ENCODE measurements at regions not wholly inside any gene's neighbourhood (a gene's known extent, or its start where the extent isn't known, plus 50 kb on each side); places are given as distances from the start of the nearest gene placed in this dataset.

- in situ Hi-C loops (cut with MboI; ENCODE audit: low pct_ligation_motif_present in 1 of 4, low pct_unique_long_range_greater_than_20kb in 1 of 4, low sequenced_read_pairs in 3 of 4): no loop called here
- DNase-seq: no peak
Measured at GRCh38 chr9:89864257-89864656, 259.4 kb downstream of the GADD45G start.

DNA sequence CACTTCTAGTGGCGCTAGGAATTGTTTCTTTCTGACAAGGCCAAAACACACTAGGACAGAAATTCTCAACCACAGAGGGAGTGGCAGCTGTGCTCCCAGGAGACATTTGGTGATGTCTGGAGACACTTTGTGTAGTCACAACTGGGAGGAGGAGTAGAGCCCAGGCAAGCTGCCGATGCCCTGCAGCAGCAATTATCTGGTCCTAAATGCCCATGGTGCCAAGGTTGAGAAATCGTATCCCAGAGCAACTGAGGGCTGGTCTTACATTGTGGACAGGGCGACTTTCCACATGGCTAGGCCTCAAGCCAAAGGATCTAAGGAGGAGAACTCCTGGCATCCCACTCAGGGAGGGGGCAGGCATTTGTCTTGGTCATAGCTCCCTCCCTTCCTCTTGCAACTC lies 259.9 kb downstream of the GADD45G start:
- intact Hi-C loops (cut with DNase I; ENCODE audit: low total_unique reads): no loop called here
- in situ Hi-C loops (cut with MboI; ENCODE audit: low pct_ligation_motif_present in 1 of 4, low pct_unique_long_range_greater_than_20kb in 1 of 4, low sequenced_read_pairs in 3 of 4): no loop called here
- DNase-seq: no peak
- TF ChIP-seq CTCF (IDR thresholded peaks at IDR 0.05) (no peak), POLR2AphosphoS5 (IDR thresholded peaks at IDR 0.05) (no peak), POLR2A (IDR thresholded peaks at IDR 0.05) (no peak), EP300 (IDR thresholded peaks at IDR 0.05; ENCODE audit: low read depth) (no peak)
- Histone ChIP-seq H3K36me3 (no peaks in the 10 kb centered on the region), H3K9me3 (no peaks in the 10 kb centered on the region), H3K27ac (no peak overlapping the region), H3K4me3 (no peak overlapping the region), H3K27me3 (no peaks in the 10 kb centered on the region), H3K4me1 (no peaks in the 10 kb centered on the region)
- 76% methylated on average over 4 of the region's 4 CpGs; no CpG with 5 or more reads in 1 of the 2 donors for WGBS, 2 donors (ENCODE audit: low coverage in 1 of 2)

More at GRCh38 chr9:89864257-89864656, 259.4 kb downstream of the GADD45G start:
- no peak overlapping the region for H3K4me3 ChIP-seq
- TF ChIP-seq POLR2AphosphoS5 (IDR thresholded peaks at IDR 0.05) (no peak), POLR2A (IDR thresholded peaks at IDR 0.05) (no peak)
- 82% methylated on average over 5 of the region's 5 CpGs; no CpG with 5 or more reads in 1 of the 2 donors for WGBS, 2 donors (ENCODE audit: low coverage in 1 of 2)
- no peaks in the 10 kb centered on the region for H3K36me3 ChIP-seq
- intact Hi-C loops (cut with DNase I; ENCODE audit: low total_unique reads): no loop called here
- no peaks in the 10 kb centered on the region for H3K9me3 ChIP-seq
- H3K4me1 ChIP-seq: no peaks in the 10 kb centered on the region
- H3K27me3 ChIP-seq: no peaks in the 10 kb centered on the region
- H3K27ac ChIP-seq: no peak overlapping the region

DNA sequence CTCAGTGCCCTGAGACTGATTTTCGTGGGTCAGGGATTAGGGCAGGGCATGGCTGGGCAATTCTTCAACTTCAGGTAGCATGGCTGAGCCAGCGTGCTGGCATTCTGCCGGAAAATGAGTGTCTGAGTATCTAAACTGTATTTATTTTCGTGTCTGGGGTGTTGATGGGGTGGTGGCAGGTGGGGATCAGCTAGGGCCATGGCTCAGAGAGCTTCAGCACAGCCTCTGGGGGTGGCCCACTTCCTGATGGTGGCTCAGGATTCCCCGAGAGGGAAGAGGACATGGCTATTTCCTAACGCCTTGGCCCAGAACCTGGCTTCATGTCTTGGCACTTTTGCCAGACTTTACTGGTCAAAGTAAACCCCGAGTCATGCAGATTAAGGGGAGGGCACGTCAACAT lies 260.5 kb downstream of the GADD45G start:
- DNase-seq: no peak
- 92% methylated on average over 8 of the region's 8 CpGs; no CpG with 5 or more reads in 1 of the 2 donors for WGBS, 2 donors (ENCODE audit: low coverage in 1 of 2)
- no peak overlapping the region for H3K27ac ChIP-seq
- intact Hi-C loops (cut with DNase I; ENCODE audit: low total_unique reads): no loop called here
- in situ Hi-C loops (cut with MboI; ENCODE audit: low pct_ligation_motif_present in 1 of 4, low pct_unique_long_range_greater_than_20kb in 1 of 4, low sequenced_read_pairs in 3 of 4): no loop called here
- no peaks in the 10 kb centered on the region for H3K36me3 ChIP-seq
- TF ChIP-seq POLR2AphosphoS5 (IDR thresholded peaks at IDR 0.05) (no peak), CTCF (IDR thresholded peaks at IDR 0.05) (no peak), POLR2A (IDR thresholded peaks at IDR 0.05) (no peak), EP300 (IDR thresholded peaks at IDR 0.05; ENCODE audit: low read depth) (no peak)
- H3K9me3 ChIP-seq: no peaks in the 10 kb centered on the region
- H3K4me1 ChIP-seq: no peaks in the 10 kb centered on the region
- no peak overlapping the region for H3K4me3 ChIP-seq
- H3K27me3 ChIP-seq: no peaks in the 10 kb centered on the region

- intact Hi-C loops (cut with DNase I; ENCODE audit: low total_unique reads) (no loop called here), in situ Hi-C loops (cut with MboI; ENCODE audit: low pct_ligation_motif_present in 1 of 4, low pct_unique_long_range_greater_than_20kb in 1 of 4, low sequenced_read_pairs in 3 of 4) (no loop called here)
- DNase-seq: no peak
- no peaks in the 10 kb centered on the region for H3K9me3 ChIP-seq
- no peaks in the 10 kb centered on the region for H3K4me1 ChIP-seq
- no peak for TF ChIP-seq POLR2AphosphoS5 (IDR thresholded peaks at IDR 0.05)
- TF ChIP-seq POLR2A (IDR thresholded peaks at IDR 0.05): no peak
- no peak for TF ChIP-seq CTCF (IDR thresholded peaks at IDR 0.05)
- TF ChIP-seq EP300 (IDR thresholded peaks at IDR 0.05; ENCODE audit: low read depth): no peak
- H3K36me3 ChIP-seq: no peaks in the 10 kb centered on the region
- 94% methylated on average over 10 of the region's 10 CpGs; no CpG with 5 or more reads in 1 of the 2 donors for WGBS, 2 donors (ENCODE audit: low coverage in 1 of 2)
- H3K27me3 ChIP-seq: no peaks in the 10 kb centered on the region
- no peak overlapping the region for H3K4me3 ChIP-seq
- no peak overlapping the region for H3K27ac ChIP-seq
Measured at GRCh38 chr9:89865981-89866380, 261.2 kb downstream of the GADD45G start.

- no peak for DNase-seq
- Histone ChIP-seq H3K27me3 (no peaks in the 10 kb centered on the region), H3K4me3 (no peak overlapping the region), H3K36me3 (no peaks in the 10 kb centered on the region), H3K27ac (no peak overlapping the region), H3K9me3 (no peaks in the 10 kb centered on the region), H3K4me1 (no peaks in the 10 kb centered on the region)
- in situ Hi-C loops (cut with MboI; ENCODE audit: low pct_ligation_motif_present in 1 of 4, low pct_unique_long_range_greater_than_20kb in 1 of 4, low sequenced_read_pairs in 3 of 4): no loop called here
- intact Hi-C loops (cut with DNase I; ENCODE audit: low total_unique reads): no loop called here
- TF ChIP-seq EP300 (IDR thresholded peaks at IDR 0.05; ENCODE audit: low read depth): no peak
- no peak for TF ChIP-seq CTCF (IDR thresholded peaks at IDR 0.05)
- no peak for TF ChIP-seq POLR2A (IDR thresholded peaks at IDR 0.05)
- no peak for TF ChIP-seq POLR2AphosphoS5 (IDR thresholded peaks at IDR 0.05)
- 91% methylated on average over 3 of the region's 3 CpGs; no CpG with 5 or more reads in 1 of the 2 donors for WGBS, 2 donors (ENCODE audit: low coverage in 1 of 2)
Measured at GRCh38 chr9:89866701-89867100, 261.9 kb downstream of the GADD45G start.
